ENCODE measurements at regions not wholly inside any gene's neighbourhood (a gene's known extent, or its start where the extent isn't known, plus 50 kb on each side); places are given as distances from the start of the nearest gene placed in this dataset.

DNA sequence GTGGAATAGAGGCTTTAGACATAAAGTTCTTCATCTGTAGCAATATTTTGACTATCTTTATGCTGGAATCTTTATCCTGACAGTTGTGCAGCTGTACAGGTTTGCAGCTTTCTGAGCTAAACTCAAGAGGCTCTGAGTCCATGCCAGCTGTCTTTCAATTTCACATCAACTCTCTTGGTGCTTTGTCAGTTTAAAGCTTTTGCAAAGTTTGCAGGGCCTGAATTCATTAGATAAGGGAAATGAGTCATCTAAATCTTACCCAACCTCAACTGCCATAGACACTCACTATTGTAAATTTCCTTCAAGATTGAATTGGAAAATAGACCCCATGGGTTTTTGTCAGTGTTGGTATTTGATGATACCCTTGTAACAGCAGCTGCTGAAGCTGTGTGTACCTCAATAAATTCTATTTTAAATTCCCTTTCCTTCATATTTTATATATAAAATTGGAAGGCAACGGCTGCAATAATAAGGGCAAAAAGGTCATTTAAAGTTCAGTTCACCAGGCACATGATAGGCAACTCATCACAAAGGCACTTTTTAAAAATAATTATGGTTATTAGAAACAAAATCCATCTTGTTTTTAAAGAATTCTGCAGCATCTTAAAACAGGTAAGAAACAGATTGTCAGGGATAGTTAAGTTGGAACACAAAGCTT, 169.9 kb upstream of the SLC39A10 start:
- TF ChIP-seq, protein P1, sequence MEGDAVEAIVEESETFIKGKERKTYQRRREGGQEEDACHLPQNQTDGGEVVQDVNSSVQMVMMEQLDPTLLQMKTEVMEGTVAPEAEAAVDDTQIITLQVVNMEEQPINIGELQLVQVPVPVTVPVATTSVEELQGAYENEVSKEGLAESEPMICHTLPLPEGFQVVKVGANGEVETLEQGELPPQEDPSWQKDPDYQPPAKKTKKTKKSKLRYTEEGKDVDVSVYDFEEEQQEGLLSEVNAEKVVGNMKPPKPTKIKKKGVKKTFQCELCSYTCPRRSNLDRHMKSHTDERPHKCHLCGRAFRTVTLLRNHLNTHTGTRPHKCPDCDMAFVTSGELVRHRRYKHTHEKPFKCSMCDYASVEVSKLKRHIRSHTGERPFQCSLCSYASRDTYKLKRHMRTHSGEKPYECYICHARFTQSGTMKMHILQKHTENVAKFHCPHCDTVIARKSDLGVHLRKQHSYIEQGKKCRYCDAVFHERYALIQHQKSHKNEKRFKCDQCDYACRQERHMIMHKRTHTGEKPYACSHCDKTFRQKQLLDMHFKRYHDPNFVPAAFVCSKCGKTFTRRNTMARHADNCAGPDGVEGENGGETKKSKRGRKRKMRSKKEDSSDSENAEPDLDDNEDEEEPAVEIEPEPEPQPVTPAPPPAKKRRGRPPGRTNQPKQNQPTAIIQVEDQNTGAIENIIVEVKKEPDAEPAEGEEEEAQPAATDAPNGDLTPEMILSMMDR (IDR thresholded peaks at IDR 0.05) = no peak
- TF ChIP-seq EZH2 (IDR thresholded peaks at IDR 0.05; ENCODE audit: borderline replicate concordance, insufficient read depth, low read depth, low read length, poor library complexity, severe bottlenecking) = no peak

Data from B cell (primary cell).